Activated T-cell treated with anti-CD3 and anti-CD28 coated beads for 1 hour (primary cell): ENCODE measurements at regions not wholly inside any gene's neighbourhood (a gene's known extent, or its start where the extent isn't known, plus 50 kb on each side); places are given as distances from the start of the nearest gene placed in this dataset.

Experiments used
- DNase-seq: peaks from one replicate; pipeline ENCODE4 v3.0.0-alpha.2; 2020; ENCODE audit warnings: low read depth

GRCh38 chr1:4380564-4381168 lies 273.7 kb upstream of the AJAP1 start:
- DNase-seq, result no peak

- DNase-seq, result no peak
Observed at GRCh38 chr1:4393191-4393590, 261.2 kb upstream of the AJAP1 start.

DNA sequence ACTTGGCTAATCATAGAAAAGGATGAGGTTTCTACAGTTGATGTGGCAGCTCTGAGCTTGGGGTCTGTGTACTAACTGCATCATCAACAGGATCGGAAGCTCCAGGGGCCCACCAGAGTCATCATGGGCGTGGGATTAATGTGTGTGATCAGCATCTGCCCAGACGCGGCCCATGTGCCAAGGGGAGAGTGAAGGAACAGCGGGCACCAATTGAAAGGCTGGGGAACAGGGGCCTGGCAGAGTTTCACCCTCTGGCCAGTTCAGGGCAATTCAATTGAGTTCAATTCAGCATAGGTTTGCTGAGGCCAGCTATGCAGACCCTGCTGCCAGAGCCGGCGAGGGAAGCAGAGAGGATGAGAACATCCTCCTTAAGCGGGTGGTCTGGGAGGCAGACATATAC lies 260.0 kb upstream of the AJAP1 start:
- DNase-seq, result no peak

DNA sequence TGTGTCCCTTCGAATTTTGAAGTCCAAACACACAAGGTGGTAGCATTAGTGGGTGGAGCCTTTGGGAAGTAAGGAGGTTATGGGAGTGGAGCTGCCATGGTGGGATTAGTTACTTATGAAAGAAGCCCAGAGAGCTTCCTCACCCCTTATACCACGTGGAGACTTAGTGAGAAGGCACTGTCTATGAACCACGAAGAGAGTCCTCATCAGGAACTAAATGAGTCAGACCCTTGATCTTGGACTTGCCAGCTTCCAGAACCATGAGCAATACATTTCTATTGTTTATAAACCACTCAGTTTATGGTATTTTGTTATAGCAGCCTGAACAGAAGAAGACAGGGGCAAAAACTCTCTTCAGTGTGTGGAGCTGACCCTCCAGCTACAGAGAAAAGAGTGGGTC lies 259.3 kb upstream of the AJAP1 start:
- DNase-seq, result no peak

GRCh38 chr1:4395676-4396075 lies 258.7 kb upstream of the AJAP1 start:
- no peak for DNase-seq

DNA sequence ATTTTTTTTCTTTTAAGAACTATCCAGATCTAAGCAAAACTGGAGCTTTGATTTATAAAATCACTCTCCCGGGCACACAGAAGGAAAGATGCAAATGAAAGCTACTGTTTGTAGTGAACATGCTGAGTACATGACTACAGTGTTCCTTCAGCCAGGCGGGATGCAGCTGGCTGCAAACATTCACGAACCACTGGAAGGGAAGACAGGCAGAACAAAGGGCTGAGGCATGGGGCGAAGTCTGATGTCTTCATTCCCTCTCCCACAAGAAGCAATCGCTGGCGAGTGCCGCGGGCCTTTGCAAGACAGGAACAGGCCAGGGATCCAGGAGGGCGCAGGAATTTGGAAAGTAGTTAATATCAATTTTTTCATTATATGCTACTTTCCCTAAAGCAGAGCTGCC lies 257.9 kb upstream of the AJAP1 start:
- no peak for DNase-seq

GRCh38 chr1:4397196-4397595 lies 257.2 kb upstream of the AJAP1 start:
- no peak for DNase-seq

DNA sequence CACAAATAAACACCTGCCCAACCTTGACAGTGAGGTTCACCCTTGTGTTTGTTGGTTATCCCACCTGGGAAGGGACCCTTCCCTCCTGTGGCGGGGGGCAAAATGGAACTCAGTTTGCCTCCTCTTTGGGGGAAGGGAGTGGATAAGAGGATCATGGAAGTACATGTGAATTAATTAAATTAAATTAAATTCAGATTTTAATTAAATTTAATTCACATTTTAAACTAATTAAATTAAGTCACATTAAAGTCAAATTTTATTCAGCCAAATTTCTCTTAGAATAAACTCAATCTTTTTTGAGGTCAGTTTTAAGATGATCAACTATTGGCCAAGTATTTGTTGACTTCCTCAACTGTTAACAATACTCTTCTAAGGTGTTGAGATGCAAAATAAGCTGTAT lies 252.4 kb upstream of the AJAP1 start:
- DNase-seq, result no peak

- DNase-seq, result no peak
Observed at GRCh38 chr1:4404854-4405590, 249.4 kb upstream of the AJAP1 start.

GRCh38 chr1:4407851-4408250 lies 246.6 kb upstream of the AJAP1 start:
- no peak for DNase-seq

- DNase-seq, result no peak
Observed at GRCh38 chr1:4408380-4408779, 246.0 kb upstream of the AJAP1 start.

GRCh38 chr1:4411862-4412261 lies 242.5 kb upstream of the AJAP1 start:
- DNase-seq, result no peak

DNA sequence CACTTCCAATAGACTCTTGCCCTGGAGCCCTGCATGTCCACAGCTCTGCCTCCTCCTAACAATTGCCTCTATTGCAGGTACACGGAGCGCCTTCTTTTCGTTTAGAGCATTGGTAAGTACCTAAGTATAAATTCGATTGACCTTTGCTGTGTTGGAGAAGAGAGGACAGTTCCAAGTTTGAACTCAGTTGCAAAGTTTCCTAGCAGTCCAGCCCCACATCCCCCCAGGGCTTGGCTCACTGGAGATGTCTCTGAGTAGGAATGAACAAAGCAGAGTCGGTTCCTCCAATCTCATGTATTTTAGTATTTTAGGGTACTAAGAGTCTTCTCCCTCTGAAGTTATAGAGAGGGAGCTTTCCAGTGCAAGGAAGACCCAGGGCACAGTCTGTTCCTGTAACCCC lies 238.9 kb upstream of the AJAP1 start:
- no peak for DNase-seq

- no peak for DNase-seq
Observed at GRCh38 chr1:4416189-4416588, 238.2 kb upstream of the AJAP1 start.

DNA sequence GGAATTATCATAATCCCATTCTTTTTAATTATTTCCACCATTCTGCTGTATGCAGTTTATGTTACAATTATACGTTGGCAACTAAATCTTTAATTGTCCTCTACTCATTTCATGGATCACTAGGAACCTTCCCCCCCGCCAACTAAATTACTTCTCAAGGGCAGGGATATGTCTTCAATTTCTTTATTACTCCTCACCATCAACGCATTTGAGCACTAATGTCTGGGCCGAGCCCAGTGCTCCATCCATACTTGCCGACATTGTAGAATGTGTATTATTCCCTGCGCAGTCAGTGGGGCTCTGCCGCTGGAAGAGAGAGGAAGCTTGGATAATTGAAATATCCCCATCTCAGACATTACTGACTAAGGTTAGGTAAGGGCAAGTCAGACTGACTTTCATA lies 236.4 kb upstream of the AJAP1 start:
- DNase-seq, result no peak

DNA sequence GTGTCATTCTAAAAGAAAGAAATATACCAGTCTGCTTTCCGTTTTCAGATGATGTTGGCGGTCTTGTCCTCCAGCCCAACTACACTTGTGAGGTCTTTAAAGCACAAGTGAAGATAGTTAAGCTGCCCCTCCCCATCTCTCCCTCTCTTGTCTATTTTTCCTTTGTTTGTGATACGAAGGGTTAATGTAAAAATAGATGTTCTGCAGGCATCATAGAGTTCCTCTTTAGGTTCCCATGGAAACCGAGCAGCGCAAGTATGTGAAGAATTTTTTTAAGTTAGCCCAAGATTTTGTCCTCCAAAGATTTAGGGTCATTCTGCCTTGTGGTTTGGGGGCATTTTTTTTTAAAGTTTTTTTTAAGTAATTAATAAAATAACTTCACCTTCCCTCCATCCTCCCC lies 232.4 kb upstream of the AJAP1 start:
- DNase-seq, result no peak

DNA sequence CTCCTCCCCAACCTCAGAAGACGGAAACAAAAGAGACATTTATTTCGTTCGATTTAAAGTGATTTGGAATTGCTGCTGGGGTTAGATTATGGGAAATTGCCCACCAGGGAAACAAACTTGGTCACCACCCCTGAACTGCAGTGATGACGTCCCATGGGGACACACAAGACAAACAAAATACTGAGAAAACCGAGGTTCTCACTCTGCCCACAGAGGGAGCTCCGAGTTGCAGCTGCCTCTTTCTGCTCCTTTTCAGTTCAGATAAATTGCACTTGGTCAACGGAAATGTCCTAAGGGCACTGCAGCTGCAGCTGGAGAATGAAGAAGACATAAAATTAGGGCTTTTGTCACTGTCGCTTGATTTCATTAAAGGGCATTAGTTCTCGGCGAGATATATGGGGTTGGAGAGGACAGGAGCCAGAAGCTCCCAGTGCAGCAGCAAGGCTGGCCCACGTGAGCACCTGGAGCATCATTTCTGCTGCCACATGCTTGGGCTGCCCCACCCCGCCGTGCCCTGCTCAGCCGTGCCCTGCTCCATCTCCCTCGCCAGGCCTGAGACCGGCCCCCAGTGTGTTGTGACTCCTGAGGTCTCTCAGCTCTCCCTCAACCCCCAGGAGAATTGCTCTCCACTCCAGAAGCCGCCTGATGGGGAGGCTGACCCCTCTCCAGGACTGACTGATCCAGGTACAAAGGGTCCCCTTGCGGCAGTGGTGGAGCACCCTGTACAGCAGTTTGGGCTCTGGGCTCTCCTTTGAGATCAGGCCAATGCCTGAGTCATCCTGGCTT lies 231.7 kb upstream of the AJAP1 start:
- DNase-seq, result no peak

DNA sequence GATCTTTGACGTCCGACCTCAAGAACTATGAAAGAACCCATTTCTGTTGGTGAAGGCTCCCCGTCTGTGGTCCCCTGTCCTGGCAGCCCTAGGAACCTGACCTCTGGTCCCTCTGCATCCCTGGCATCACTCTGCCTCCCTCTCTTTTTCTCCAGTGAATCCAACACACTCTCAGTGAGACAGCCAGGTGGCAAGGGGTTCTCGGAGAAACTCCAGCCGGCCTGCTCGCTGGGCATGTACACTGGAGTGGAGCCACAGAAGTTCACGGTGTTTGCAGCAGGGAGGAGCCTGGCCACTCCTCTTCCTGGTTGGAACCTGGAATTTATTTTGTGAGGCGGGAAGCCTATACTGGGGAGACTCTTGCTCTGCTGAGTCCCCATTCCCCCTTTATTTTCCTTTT lies 230.2 kb upstream of the AJAP1 start:
- no peak for DNase-seq

DNA sequence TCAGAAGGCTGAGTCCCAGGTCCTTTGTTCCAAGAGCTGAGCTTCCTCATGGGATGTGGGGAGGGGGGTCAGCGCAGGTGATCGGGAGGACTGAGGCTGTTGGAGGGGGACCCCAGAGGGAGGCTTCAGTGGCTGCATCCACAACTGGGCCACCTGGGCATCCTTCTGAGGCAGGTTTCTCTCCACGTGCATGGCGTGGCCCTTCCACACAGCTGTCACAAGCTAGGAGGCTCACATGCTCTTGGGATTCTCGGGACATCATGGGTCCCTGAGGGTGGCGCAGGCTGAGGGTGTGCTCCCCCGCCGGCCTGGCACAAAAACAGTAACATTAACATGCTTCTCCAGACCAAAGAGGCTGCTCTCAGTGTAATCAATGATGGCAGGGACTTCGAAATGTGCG lies 229.6 kb upstream of the AJAP1 start:
- DNase-seq, result no peak

- no peak for DNase-seq
Observed at GRCh38 chr1:4425892-4426291, 228.5 kb upstream of the AJAP1 start.

GRCh38 chr1:4428711-4429110 lies 225.7 kb upstream of the AJAP1 start:
- DNase-seq, result no peak

GRCh38 chr1:4430406-4431365 lies 223.7 kb upstream of the AJAP1 start:
- DNase-seq, result no peak
